B cell (primary cell): ENCODE measurements at regions not wholly inside any gene's neighbourhood (a gene's known extent, or its start where the extent isn't known, plus 50 kb on each side); places are given as distances from the start of the nearest gene placed in this dataset.

ENCODE experiments used
- CTCF ChIP-seq: fragments of 200-600 bp; IDR thresholded peaks from one replicate; pipeline ENCODE4 v1.8.0; 2022; ENCODE audit warnings: antibody characterized with exemption, mild to moderate bottlenecking
- EZH2 ChIP-seq: IDR thresholded peaks from 2 replicates; pipeline ENCODE4 v1.6.1; 2012; ENCODE audit warnings: borderline replicate concordance, low read depth, mild to moderate bottlenecking, moderate library complexity, low read length; ENCODE audit not compliant: insufficient read depth, poor library complexity, severe bottlenecking

GRCh38 chr6:67812125-67812524 lies 823.0 kb upstream of the ADGRB3 start:
- no peak for TF ChIP-seq CTCF
- TF ChIP-seq EZH2, result no peak
